Occipital lobe (tissue), 1 donor: ENCODE measurements at regions not wholly inside any gene's neighbourhood (a gene's known extent, or its start where the extent isn't known, plus 50 kb on each side); places are given as distances from the start of the nearest gene placed in this dataset.

Experiments
- DNase-seq: peaks from one replicate; lab custom pipeline; 2025; lab: John Stamatoyannopoulos, UW

DNA sequence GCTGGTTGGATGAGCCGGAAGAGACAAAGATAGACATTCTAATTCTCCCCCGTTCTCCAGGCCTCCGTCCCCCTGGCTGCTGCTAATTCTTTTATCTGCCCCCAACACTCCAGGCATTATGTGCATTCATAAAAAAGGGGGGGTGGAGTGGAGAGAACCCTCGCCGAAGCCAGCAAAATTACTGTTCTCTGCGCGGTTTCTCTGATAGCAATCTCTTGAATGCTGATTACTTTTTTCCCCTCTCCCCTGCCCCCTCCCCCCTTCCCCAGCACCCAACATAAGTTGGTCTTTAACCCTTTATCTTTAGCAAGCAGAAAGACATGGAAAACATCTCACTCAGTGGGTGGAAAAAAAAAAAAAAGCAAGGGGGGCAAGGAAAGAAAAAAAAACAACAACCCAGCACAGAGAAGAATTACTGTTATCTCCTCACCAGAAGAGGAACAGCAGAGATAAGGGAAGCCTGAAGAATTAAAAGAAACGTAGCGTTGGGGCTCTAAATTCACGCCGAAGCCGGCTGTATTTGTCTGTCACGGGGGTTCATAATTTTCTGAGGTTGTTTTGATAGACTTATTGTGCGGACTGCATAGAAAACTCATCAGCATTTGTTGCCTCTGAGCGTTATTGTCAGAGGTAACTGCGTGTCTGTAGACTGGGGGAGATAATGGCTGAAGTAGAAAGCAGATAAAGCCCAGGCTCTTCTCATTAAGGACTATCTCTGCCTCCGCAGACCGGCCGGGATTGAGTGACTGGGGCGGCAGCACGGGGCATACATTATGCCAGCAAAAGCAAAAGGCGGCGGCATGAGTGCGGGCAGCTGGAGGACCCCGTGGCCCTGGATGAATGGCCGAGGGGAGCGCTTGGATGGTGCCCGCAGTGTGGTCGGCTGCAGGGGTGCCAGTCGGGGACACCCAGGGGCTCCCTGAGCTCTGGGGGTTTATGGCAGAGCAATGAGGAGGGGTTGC is 126.9 kb downstream of the MRM1 start:
- no peak for DNase-seq

DNA sequence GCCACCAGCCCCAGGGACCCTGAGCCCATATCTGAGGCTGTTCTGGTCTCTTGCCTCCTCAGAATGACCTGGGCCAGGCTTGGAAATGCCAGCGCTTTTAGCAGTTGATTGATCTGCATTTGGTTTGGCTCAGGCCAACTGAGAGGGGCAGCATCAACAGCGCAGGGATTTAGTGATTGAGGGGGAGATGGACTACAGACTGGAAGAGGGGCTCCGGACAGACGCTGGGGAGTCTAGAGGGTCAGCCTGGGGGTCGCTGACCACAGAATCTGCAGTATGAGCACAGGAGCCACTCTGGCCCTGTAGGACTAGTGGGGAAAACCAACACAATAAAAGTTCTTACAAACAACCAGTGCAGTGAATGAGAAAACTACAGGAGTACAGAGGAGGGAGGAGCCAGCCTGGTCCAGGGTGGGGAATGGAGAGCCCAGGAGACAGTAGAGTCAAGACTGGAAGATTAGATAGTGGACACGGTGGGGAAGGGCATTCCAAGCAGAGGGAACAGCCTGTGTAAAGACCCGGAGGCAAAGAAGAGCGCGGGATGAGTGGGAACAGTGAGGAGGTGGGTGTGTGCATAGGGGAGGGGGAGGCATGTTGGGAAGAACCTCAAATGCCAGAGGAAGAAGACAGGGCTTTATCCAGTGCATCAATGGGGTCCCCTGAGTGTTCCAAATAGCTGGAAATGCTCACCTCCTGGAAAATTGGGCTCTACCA is 128.9 kb downstream of the MRM1 start:
- no peak for DNase-seq

- no peak for DNase-seq
These were observed 129.6 kb downstream of the MRM1 start for GRCh38 chr17:36730857-36731490.

- DNase-seq: no peak
These were observed 130.4 kb downstream of the MRM1 start for GRCh38 chr17:36731811-36732210.

- no peak for DNase-seq
These were observed 131.0 kb downstream of the MRM1 start for GRCh38 chr17:36732351-36732750.

DNA sequence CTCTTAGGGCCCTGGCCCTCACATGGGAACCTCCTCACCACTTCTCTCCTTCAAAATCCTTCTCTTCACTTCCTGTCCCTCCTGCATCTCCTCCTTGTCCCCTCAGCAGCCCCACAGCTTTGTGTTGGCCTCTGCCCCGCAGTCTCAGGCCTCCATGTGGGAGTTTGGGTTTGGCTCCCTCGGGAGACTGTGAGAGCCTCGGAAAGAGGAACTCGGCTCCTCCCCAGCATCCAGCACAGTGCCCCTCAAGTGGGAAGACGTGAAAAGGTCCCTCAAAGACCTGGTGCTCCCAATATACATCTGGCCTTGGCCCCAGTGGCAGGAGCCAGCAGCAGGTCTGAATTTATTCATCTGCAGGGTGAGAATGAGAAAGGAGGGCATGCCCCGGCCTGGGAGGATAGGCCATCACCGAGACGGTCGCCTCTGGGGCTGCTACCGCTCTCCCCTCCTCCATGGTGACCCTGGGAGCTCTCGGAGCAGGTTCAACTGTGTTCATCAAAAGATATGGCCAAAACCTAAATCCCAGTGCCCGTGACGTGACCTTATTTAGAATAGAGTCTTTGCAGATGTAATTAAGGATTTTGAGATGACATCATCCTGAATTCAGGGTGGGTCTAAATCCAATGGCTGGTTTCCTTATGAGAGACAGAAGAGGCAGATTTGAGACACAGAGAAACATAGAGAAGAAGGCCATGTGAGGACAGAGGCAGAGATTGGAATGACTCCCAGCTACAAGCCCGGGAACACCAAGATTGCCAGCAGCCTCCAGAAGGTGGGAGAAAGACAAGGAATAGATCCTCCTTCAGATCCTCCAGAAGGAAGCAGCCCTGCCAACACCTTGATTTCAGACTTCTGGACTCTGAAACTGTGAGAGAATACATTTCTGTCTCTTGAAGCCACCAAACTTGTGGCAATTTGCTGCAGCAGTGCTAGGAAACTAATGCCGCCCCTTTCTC is 135.1 kb downstream of the MRM1 start:
- DNase-seq: peak; percentile 32

DNA sequence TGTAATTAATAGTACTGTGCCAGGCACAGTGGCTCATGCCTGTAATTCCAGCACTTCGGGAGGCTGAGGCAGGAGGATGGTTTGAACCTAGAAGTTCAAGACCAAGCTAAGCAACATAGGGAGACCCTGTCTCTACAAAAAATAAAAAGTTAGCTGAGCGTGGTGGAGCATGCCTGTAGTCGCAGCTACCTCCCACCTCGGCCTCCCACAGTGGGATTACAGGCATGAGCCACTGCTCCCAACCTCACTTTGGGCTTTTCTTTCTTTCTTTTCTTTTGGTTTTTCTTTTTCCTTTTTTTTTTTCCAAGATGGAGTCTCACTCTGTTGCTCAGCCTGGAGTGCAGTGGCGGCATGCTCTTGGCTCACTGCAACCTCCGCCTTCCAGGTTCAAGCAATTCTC is 137.8 kb downstream of the MRM1 start:
- DNase-seq: no peak

- no peak for DNase-seq
These were observed 138.8 kb downstream of the MRM1 start for GRCh38 chr17:36740157-36740556.

DNA sequence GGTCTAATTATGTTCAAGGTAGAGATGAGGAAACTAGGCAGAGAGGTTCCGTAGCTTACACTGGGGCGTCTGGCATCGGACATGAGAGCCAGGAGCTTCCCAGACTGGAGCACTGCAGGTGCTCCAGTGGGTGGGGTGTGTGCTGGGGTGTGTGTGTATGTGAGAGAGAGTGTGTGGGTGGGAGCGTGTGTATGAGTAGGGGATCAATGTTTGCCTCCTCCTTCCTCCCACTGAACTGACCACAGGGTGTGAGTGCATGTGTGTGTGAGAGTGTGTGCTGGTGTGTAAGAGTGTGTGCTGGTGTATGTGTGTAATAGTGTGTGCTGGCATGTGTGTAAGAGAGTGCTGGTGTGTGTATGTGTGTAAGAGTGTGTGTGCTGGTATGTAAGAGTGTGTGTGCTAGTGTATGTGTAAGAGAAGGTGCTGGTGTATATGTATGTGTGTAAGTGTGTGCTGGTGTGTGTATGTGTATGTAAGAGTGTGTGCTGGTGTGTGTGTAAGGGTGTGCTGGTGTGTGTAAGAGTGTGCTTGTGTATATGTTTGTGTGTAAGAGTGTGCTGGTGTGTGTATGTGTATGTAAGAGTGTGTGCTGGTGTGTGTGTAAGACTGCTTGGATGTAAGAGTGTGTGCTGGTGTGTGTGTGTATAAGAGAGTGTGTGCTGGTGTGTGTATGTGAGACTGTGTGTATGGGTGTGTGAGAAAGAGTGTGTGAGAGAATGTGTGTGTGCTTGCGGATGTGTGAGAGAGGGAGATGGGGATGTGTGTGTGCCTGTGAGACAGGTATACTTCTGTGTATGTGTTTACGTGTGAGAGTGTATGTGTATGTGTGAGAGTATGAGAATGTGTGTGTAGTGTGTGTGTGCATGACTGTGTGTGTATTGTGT is 139.9 kb downstream of the MRM1 start:
- DNase-seq: no peak

GRCh38 chr17:36742267-36743000 is 141.1 kb downstream of the MRM1 start:
- DNase-seq: no peak

- DNase-seq: no peak
These were observed 141.7 kb downstream of the MRM1 start for GRCh38 chr17:36743130-36743529.

DNA sequence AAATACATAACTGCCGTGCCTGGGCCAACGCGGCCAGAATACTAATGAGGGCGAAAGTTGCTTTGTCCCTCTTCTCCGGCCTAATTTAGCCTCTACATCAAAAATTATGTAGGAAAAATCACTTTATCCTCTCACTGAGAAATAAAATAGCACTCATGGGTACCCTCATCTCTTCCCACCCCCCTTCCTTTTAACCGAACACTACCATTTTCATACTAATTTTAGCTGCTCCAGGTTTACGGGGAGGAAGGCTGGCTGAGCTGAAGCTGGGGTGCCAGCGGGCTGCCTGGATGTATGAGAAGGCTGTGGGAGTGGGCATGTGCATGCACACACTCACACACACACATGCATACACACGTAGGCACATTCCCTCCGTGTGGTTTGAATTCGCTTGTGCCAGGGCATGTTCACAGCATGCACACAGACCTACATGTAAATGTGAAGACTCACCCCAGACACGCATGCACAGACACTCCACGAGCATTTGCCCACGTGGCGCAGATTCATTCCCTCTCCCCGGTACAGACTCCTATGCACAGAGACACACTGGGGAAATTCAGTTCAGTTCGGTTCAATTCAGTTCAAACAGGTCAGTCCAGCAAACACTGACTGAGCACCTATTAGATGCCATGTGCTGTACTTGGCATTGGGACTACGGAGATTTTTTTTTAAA is 145.1 kb downstream of the MRM1 start:
- DNase-seq: no peak

GRCh38 chr17:36747861-36748260 is 146.5 kb downstream of the MRM1 start:
- no peak for DNase-seq

- no peak for DNase-seq
These were observed 146.9 kb downstream of the MRM1 start for GRCh38 chr17:36748272-36748671.

- no peak for DNase-seq
These were observed 148.1 kb downstream of the MRM1 start for GRCh38 chr17:36749493-36749892.

DNA sequence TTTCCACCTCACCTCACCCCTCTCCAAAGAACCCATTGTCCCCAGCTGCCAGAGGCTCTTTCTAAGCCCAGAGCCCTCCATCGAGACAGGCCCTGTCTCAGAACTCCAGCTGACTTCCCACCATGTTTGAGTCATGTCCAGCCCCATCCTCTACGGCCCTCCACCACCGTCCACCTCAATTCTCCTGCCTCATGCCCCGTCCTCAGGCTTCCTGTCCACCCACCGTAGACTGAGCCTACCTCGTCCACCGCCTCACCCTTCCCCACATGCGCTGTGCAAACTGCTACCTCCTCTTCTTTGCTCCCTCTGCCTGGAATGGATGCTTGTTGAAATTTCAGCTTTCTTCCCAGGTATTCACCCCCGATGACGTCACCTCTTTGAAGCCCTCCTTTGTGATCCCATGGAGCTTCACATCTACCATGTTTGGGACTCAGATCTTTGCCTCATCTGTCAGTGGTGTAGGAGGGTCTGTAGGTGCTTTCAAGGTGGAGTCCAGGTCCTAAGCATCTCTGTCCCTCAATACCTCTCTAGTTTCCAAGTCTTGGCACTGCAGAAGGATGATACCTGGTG is 149.0 kb downstream of the MRM1 start:
- DNase-seq: no peak

GRCh38 chr17:36752096-36752888 is 150.9 kb downstream of the MRM1 start:
- DNase-seq: no peak

DNA sequence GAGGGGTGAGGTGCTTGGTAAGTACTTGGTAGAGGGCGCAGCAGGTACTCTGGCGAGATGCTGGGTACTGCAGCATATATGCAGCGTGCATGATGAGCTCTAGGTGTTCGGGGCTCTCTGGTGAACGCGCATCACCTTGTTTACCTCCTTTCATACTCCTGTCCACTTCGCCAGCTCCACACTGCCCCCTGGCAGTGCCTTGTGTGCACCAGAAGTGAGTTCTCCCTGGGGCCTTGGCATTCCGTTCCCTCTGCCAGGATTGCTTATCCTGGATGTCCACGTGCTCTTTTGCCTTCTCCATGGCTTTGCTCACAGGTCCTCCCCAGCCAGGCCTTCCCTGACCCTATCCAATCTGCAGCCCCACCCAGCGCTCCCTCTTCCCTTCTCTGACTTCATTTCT is 154.2 kb downstream of the MRM1 start:
- DNase-seq: no peak
